ENCODE measurements at regions not wholly inside any gene's neighbourhood (a gene's known extent, or its start where the extent isn't known, plus 50 kb on each side); places are given as distances from the start of the nearest gene placed in this dataset.

DNA sequence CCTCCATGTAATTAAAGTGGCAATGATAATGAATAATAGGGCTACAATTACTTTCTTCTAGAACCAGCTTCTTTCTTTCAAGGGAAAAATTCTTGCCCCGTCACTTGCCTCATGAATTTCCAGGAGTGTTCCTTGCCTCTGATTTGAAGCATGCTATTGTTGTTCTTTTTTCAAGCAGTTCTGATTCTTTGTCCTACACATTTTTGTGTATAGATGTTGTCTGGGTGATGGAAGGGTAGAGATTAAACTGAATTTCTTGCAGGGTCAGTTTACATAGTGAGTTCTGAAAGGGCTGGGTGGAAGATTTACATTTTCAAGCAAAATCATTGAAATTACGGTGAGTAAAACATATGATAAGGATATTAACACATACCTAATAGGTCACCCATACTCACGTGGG lies 107.0 kb upstream of the TENM3 start:
- TF ChIP-seq, protein P1, sequence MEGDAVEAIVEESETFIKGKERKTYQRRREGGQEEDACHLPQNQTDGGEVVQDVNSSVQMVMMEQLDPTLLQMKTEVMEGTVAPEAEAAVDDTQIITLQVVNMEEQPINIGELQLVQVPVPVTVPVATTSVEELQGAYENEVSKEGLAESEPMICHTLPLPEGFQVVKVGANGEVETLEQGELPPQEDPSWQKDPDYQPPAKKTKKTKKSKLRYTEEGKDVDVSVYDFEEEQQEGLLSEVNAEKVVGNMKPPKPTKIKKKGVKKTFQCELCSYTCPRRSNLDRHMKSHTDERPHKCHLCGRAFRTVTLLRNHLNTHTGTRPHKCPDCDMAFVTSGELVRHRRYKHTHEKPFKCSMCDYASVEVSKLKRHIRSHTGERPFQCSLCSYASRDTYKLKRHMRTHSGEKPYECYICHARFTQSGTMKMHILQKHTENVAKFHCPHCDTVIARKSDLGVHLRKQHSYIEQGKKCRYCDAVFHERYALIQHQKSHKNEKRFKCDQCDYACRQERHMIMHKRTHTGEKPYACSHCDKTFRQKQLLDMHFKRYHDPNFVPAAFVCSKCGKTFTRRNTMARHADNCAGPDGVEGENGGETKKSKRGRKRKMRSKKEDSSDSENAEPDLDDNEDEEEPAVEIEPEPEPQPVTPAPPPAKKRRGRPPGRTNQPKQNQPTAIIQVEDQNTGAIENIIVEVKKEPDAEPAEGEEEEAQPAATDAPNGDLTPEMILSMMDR (IDR thresholded peaks at IDR 0.05; ENCODE audit: insufficient read depth, low read length): no peak
- TF ChIP-seq POLR2AphosphoS5 (IDR thresholded peaks at IDR 0.05; ENCODE audit: low read depth) (no peak), GABPA (IDR thresholded peaks at IDR 0.05; ENCODE audit: low read depth) (no peak), REST (IDR thresholded peaks at IDR 0.05; ENCODE audit: insufficient replicate concordance, low read depth) (no peak), SPI1 (IDR thresholded peaks at IDR 0.05; ENCODE audit: borderline replicate concordance, low read depth) (no peak)

Data from HL-60 (cell line).